Activated naive CD4-positive, alpha-beta T cell treated with anti-CD3 and anti-CD28 coated beads, Interleukin-2, amount 50 U/mL, for 16 hours (primary cell): ENCODE measurements at regions not wholly inside any gene's neighbourhood (a gene's known extent, or its start where the extent isn't known, plus 50 kb on each side); places are given as distances from the start of the nearest gene placed in this dataset.

Experiments
- DNase-seq: peaks from one replicate; pipeline ENCODE4 v3.0.0-alpha.2; 2020

- DNase-seq: no peak
These were observed 369.7 kb downstream of the CDK5RAP2 start for GRCh38 chr9:120210274-120210673.

DNA sequence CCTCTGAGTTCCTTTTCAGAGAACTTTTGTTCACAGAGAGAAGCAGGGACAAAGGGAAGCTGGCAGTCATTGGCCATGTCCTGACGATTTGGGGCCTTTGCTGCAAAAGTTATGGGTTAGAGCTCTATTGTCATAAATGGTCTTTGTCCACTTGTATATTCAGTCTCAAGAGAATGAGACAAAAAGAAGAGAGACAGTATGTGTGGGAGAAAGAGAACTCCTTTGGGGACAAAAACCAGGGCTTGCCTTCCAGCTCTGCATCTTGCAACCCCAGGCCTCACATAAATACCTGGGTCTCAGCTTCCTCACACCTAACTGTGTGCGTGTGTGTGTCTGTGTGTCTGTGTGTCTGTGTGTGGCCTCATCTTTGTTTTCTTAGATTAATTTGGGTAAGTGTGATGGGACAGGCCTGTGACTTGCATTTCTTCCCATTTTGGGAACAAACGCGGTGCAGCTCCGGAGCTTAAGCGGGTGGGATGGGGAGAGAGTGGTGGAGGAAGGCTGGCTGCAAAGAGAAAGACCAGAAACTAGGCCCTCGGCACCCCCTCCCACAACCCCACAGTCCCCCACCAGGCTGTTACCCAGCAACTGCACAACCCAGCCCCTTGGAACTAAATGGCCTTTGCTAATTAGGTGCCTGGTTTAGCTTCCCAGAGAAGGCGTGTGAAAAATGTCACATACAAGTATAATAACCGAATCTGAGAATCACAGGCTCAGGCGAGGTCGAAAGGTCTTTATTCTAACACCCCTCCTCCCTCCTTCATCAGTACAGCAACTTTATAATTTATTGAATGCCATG is 376.9 kb downstream of the CDK5RAP2 start:
- DNase-seq: no peak

GRCh38 chr9:120198027-120198426 is 381.9 kb downstream of the CDK5RAP2 start:
- no peak for DNase-seq

DNA sequence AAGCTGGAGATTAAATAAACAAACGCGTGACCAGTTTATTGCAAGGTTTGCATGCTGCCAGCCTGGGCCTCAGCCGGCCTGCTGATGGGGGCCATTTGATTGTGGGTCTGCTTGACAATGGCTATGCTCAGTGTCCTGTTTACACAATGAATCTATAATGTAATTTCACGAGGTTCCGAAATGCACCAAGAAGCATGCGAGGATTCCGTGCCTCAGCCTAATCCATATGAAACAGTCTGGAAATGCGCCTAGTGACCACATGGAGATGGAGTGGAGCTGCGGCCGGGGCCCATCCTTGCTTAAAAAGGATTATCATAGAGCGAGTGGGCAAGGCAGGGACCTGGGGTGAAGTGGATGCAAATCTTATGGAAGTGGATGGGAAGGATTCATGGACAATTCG is 382.4 kb downstream of the CDK5RAP2 start:
- DNase-seq: no peak

DNA sequence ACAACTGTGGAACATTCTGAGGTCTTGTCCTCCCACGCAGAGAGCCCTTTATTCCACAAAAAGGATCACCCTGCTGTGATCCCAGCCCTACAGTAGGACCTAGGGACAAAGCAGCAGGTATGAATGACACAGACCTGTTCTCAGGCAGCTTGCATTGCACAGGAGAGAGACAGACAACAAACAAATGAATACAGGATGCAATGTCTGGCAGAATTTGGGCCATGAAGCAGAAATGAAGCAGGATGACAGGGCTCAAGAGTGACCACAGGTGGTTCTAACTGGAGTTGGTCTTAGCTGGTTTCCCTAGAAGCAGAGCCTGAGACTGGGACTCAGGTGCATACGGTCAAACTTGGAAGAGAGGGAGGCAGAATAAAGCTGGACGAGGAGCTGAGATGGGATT is 388.8 kb downstream of the CDK5RAP2 start:
- no peak for DNase-seq

- DNase-seq: no peak
These were observed 392.2 kb downstream of the CDK5RAP2 start for GRCh38 chr9:120187758-120188157.

DNA sequence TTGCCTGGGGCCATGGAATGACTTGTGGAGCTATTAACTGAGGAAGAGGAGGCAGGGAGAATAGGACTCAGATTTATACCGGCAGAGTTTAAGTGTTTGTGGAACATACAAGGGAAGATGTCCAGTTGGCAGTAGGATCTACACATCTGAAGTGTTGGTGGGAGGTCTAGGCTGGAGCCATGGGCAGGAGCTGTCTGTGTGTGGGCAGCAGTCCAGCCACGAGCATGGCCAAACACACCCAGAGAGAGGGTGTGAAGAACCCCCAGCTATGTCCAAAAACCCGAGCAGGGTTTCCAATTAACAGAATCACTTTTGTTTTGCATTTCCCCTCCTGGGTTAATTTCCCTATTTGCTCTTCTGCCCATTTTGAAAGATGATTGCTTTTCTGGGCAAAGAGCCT is 393.7 kb downstream of the CDK5RAP2 start:
- DNase-seq: no peak

DNA sequence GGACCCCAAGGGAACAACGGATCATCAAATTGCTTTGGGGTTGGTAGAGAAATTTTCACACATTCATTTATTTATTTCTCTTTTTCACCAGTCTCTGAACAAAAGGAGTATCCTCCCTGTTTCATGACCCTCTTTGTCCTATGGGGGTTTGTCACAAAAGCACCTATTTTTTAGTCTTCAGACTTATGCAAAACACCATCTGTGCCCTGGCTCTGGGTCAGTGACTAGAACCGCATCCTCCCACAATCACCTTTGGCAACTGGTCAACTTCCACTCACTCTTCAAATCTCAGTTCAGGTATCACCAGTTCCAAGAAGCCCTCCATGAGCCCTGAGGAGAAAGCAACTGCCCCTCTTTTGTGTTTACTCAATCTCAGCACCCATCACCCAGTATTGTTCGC is 395.7 kb downstream of the CDK5RAP2 start:
- DNase-seq: no peak

GRCh38 chr9:120183615-120184014 is 396.4 kb downstream of the CDK5RAP2 start:
- no peak for DNase-seq

DNA sequence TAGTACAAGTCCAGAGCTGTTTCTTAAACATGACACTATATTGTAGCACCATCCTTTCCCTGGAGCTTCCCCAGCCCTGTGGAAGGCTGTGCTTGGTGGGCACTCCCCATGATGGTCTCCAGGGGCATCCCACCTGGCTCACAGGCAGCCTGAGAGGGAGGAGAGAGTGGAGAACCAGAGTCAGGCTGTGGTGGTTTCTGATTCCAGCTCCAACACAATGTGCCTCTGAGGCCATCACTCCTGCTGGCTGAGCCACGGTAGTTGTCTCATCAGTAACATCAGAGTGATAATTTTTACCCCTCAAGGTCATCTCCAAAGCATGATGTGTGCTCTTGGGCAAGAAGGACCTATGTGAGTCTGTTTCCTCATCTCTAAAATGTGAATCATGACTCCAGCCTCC is 398.0 kb downstream of the CDK5RAP2 start:
- no peak for DNase-seq

- DNase-seq: no peak
These were observed 402.8 kb downstream of the CDK5RAP2 start for GRCh38 chr9:120177121-120177520.

GRCh38 chr9:120175031-120175430 is 404.9 kb downstream of the CDK5RAP2 start:
- no peak for DNase-seq

DNA sequence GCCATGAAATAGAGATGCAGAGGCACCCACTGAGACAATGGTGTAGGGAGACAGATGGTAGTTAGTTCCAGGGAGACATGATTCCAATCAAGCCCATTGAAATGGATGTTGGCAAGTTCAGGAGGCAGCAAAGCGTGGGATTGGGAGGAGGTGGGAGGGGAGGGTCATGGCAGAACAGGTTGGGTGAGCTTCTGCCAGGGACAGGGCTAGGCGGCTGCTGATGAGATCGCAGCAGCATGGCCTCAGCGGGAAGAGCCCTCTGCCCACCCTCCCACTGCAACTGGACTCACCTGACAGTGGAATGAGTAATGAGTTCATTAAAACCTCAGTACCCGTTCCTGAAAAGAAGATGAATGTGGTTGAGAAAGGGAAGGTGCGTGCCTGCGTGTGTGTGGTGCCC is 418.2 kb downstream of the CDK5RAP2 start:
- no peak for DNase-seq

GRCh38 chr9:120158221-120158620 is 421.7 kb downstream of the CDK5RAP2 start:
- DNase-seq: no peak

- DNase-seq: no peak
These were observed 423.6 kb downstream of the CDK5RAP2 start for GRCh38 chr9:120156376-120156775.

DNA sequence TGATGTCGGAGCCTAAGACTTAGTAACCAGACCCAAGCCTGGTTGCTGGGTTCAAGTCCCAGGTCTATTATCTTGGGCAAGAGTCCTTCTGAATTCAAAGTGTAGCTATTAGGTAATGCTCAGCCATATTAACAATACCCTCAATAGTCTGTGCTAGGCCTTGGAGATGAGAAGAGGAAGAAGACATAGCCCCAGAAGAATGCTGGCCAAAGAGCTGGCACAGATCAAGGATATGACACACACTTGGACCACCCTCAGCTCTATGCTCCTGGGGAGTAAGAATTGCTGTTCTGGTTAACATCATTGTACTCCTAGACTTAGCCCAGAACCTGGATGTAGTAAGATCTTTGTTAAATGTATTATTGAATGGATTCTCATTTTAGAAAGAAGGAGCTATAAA is 426.7 kb downstream of the CDK5RAP2 start:
- no peak for DNase-seq

DNA sequence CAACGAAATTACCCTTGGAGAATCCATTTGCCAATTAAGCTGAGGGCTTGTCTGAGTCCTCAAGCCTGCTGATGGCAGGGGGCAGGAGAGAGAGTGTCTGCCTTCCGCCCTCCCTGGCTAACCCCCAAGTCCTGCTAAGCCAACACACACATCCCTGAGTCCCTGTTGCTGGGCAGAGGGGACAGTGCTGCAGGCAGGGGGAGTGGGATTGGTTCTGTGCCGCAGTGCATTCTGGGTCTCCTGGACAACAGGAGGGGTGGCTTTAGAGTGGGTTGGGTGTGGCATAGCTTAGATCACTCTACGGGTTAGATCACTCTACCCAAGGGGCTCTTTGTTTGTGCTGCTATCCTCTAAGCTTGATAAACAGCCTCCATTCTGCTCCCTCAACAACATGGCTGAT is 427.7 kb downstream of the CDK5RAP2 start:
- DNase-seq: no peak

- DNase-seq: no peak
These were observed 428.2 kb downstream of the CDK5RAP2 start for GRCh38 chr9:120151806-120152205.

DNA sequence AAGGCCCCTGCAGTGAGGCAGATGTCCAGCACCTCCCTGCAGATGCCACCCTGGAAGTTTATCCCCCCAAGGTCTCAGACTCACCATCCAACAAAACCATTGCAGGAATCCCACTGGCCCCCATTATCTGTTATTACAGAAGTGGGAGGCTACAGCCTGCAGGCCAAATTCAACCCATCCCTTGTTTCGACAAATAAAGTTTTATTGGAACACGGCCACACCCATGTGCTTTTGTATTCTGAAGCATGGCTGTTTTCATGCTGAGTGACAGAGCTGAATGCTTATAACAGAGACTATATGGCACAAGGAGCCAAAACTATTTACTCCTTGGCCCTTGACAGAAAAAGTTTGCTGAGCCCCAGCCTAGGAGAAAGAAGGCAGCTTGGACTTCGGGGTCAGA is 428.8 kb downstream of the CDK5RAP2 start:
- no peak for DNase-seq

GRCh38 chr9:120138955-120139354 is 441.0 kb downstream of the CDK5RAP2 start:
- no peak for DNase-seq

DNA sequence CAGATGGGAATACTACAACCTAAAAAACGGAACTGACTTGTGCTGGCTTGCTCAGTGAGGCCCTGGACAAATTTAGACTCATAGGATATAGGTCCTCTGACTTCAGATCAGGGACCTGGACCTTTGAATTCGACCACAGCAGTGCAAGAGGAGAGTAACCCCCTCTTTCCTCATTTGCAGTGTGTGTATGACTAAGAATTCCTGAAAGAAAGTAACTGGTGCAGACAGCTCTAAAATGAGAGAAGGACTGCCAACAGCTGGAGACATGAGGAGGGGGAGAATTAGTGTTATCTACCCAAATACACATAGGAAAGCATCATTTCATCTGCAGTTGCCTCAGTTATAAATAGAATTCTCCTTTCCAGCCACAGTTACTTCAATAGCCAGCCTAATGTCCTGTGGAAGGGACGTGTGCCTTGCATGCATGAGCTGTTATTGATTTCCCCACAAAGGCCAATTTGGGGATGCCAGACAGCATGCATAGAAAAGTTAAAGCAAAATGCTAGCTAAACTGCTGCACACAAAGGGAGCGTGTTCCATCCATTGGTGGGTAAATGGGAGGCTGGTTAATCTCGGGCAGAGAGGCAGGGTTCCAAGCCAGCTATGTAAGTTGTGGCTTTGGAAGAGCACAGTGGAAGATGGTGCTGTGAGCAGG is 442.7 kb downstream of the CDK5RAP2 start:
- DNase-seq: no peak

- DNase-seq: no peak
These were observed 443.3 kb downstream of the CDK5RAP2 start for GRCh38 chr9:120136696-120137095.

DNA sequence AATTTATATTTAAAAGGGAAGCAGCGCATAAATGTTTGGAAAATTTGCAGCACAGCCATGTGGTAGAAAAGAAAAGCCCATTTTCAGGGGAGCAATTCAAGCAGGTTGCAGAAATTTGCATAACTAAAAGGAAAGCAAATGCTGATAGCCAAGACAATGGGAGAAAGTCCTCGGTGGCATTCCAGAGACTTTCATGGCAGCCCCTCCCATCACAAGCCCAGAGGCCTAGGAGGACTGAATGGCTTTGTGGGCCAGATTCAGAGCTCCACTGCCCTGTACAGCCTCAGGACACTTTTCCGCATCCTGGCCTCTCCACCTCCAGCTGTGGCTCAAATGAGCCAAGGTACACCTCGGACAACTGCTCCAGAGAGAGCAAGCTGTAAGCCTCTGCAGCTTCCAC is 462.9 kb downstream of the CDK5RAP2 start:
- no peak for DNase-seq

DNA sequence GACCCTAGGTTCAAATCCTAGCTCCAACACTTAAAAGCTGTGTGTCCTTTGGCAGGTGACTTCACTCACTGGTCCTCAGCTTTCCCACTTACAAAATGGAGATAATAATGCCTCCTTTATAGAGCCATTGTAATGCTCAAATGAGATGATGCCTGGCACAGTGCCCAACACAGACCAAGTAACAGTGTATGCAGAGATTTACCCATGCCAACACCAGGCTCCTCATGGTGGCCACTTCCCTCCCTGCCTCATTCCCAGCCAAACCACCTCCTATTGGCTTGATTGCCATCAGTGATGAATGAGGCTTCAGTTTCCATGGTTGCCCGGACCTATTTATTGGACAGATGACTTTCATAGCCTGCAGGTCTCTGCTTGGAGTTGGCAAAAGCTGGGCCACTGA is 469.4 kb downstream of the CDK5RAP2 start:
- DNase-seq: no peak

- no peak for DNase-seq
These were observed 470.7 kb downstream of the CDK5RAP2 start for GRCh38 chr9:120109242-120109641.
